ENCODE measurements at regions not wholly inside any gene's neighbourhood (a gene's known extent, or its start where the extent isn't known, plus 50 kb on each side); places are given as distances from the start of the nearest gene placed in this dataset.

DNA sequence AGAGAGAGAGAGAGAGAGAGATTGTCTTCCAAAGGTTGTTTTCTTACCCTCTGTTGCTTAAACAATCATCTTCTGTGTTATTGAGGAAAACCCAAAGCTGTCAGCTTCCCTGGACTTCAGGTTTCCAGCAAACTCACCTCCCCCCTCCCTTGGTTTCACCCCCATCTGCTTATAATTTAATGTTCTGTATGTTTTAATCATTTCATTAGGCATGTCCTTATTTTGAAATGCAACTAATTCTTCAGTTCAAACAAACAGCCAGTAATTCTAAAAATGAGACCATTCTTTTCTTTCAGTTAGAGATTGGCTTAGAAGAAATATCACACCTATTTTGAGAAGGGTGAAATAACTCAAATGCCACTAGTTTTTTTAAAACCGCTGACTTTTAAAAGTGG lies 102.9 kb downstream of the FAM204A start:
- no peaks in the 10 kb centered on the region for H3K9me3 ChIP-seq
- no peaks in the 10 kb centered on the region for H3K4me1 ChIP-seq
- ChIA-PET POLR2A (no interaction called here), CTCF (no interaction called here)
- DNase-seq (ENCODE audit: low read depth in 1 of 2, low spot score in 1 of 2) (no peak), FAIRE-seq (no peak), ATAC-seq (no peak)
- H3K4me2 ChIP-seq: no peak overlapping the region
- TF ChIP-seq MYC (IDR thresholded peaks at IDR 0.05; ENCODE audit: borderline replicate concordance, low read length): no peak
- no peak for TF ChIP-seq HOXB5 (CRISPR knock-in tag; IDR thresholded peaks at IDR 0.05)
- TF ChIP-seq POLR2A (IDR thresholded peaks at IDR 0.05; ENCODE audit: low read length): no peak
- TF ChIP-seq, protein P1, sequence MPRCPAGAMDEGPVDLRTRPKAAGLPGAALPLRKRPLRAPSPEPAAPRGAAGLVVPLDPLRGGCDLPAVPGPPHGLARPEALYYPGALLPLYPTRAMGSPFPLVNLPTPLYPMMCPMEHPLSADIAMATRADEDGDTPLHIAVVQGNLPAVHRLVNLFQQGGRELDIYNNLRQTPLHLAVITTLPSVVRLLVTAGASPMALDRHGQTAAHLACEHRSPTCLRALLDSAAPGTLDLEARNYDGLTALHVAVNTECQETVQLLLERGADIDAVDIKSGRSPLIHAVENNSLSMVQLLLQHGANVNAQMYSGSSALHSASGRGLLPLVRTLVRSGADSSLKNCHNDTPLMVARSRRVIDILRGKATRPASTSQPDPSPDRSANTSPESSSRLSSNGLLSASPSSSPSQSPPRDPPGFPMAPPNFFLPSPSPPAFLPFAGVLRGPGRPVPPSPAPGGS (IDR thresholded peaks at IDR 0.05): no peak
- TF ChIP-seq RFX5 (IDR thresholded peaks at IDR 0.05): no peak
- no peak for TF ChIP-seq NR3C1 (IDR thresholded peaks at IDR 0.05)
- TF ChIP-seq CHD4 (IDR thresholded peaks at IDR 0.05; ENCODE audit: borderline replicate concordance): no peak
- TF ChIP-seq CBX2 (IDR thresholded peaks at IDR 0.05; ENCODE audit: borderline replicate concordance, low read depth): no peak
- no peak for TF ChIP-seq BHLHE40 (IDR thresholded peaks at IDR 0.05; ENCODE audit: low read depth, low read length)
- no peak for TF ChIP-seq FOSB (CRISPR knock-in tag; IDR thresholded peaks at IDR 0.05)
- no peak for TF ChIP-seq SREBF2 (IDR thresholded peaks at IDR 0.05)
- TF ChIP-seq TP53 (CRISPR knock-in tag; IDR thresholded peaks at IDR 0.05): no peak
- no peak for TF ChIP-seq EHF (CRISPR knock-in tag; IDR thresholded peaks at IDR 0.05)
- no peak overlapping the region for H3K27ac ChIP-seq
- 27% methylated on average over 1 of the region's 1 CpG for WGBS (ENCODE audit: missing lambda C conversion rate)
- H3K4me3 ChIP-seq: no peak overlapping the region

DNA sequence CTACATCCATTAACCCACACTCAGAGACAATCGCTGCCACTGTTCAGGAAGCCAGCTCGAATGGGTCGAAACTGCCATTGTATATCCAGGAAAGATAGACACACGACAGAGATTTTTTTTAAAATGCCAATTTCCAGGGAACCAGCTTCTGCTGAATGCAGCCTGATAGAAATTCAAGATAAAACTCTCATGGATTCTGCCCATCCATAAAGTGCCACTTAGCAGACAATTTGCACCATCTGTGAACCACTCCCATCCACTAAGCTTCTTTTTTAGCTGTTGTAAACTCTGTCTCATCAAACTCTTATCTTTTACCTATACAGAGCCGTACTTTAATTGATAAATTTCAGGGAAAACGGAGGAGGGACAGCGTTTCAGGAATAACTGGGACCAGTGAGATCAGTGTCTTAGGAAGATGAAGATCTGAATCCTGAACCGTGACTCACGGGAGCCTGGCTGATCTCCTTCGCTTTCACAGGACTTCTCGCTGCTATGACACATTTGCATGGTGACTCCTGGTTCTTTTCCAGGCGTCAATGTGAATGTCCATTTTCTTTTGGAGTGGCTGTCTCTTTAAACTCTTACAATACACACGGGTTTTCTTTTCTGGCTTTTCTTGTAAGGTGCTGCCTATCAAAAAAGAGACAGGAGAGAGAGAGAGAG lies 103.4 kb downstream of the FAM204A start:
- no peak overlapping the region for H3K4me3 ChIP-seq
- H3K27ac ChIP-seq: no peak overlapping the region
- FAIRE-seq: peak; percentile 23
- H3K4me2 ChIP-seq: no peak overlapping the region
- CTCF ChIA-PET: interaction anchor here (0.9 to 1.2 kb wide), 2 partner anchors 12 to 743 kb away, joined by 4 to 5 read pairs; no protein-coding TSS in a partner anchor
- DNase-seq (ENCODE audit: low read depth in 1 of 2, low spot score in 1 of 2): peak in 1 of 2 experiments; percentile 10
- TF ChIP-seq PHF8 (IDR thresholded peaks at IDR 0.05; ENCODE audit: borderline replicate concordance, low read depth): no peak
- no peak for TF ChIP-seq RAD21 (conservative IDR thresholded peaks at IDR 0.05 in 1 of 2, IDR thresholded peaks at IDR 0.05 in 1 of 2)
- TF ChIP-seq ESRRA (IDR thresholded peaks at IDR 0.05; ENCODE audit: borderline replicate concordance, low read length): no peak
- H3K9me3 ChIP-seq: no peaks in the 10 kb centered on the region
- POLR2A ChIA-PET: no interaction called here
- no peaks in the 10 kb centered on the region for H3K4me1 ChIP-seq
- 18% methylated on average over 13 of the region's 13 CpGs for WGBS (ENCODE audit: missing lambda C conversion rate)
- 0 out of 6 replicates have a peak, but pooled peaks have one; percentile 27 to 60 for ATAC-seq

DNA sequence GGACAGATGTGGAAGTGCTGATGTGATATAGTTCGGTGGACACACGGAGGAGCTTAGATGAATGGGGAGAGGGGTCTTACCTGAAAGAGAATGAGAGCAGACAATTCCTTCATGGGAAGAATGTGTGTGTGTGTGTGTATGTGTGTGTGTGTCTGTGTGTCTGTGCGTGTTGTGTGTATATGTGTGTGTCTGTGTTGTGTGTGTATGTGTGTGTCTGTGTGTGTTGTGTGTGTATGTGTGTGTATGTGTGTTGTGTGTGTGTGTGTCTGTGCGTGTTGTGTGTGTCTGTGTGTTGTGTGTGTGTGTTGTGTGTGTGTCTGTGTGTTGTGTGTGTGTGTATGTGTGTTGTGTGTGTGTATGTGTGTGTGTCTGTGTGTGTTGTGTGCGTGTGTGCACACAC lies 104.2 kb downstream of the FAM204A start:
- no peak overlapping the region for H3K4me2 ChIP-seq
- FAIRE-seq (no peak), ATAC-seq (no peak), DNase-seq (ENCODE audit: low read depth in 1 of 2, low spot score in 1 of 2) (no peak)
- H3K4me1 ChIP-seq: no peaks in the 10 kb centered on the region
- CTCF ChIA-PET: interaction anchor here (0.9 to 1.4 kb wide), 5 partner anchors 11 to 1021 kb away, joined by 3 to 5 read pairs (median 4); no protein-coding TSS in a partner anchor
- no peak overlapping the region for H3K27ac ChIP-seq
- TF ChIP-seq, protein P2, sequence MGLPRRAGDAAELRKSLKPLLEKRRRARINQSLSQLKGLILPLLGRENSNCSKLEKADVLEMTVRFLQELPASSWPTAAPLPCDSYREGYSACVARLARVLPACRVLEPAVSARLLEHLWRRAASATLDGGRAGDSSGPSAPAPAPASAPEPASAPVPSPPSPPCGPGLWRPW (IDR thresholded peaks at IDR 0.05): no peak
- TF ChIP-seq FOSB (CRISPR knock-in tag; IDR thresholded peaks at IDR 0.05): no peak
- no peak for TF ChIP-seq CBX2 (IDR thresholded peaks at IDR 0.05; ENCODE audit: borderline replicate concordance, low read depth)
- no peak for TF ChIP-seq JUNB (IDR thresholded peaks at IDR 0.05)
- TF ChIP-seq, protein P3, sequence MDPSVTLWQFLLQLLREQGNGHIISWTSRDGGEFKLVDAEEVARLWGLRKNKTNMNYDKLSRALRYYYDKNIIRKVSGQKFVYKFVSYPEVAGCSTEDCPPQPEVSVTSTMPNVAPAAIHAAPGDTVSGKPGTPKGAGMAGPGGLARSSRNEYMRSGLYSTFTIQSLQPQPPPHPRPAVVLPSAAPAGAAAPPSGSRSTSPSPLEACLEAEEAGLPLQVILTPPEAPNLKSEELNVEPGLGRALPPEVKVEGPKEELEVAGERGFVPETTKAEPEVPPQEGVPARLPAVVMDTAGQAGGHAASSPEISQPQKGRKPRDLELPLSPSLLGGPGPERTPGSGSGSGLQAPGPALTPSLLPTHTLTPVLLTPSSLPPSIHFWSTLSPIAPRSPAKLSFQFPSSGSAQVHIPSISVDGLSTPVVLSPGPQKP (IDR thresholded peaks at IDR 0.05; ENCODE audit: low read depth, low read length): no peak
- TF ChIP-seq RAD21 (conservative IDR thresholded peaks at IDR 0.05 in 1 of 2, IDR thresholded peaks at IDR 0.05 in 1 of 2): no peak
- TF ChIP-seq, protein P1 (IDR thresholded peaks at IDR 0.05): no peak
- no peak for TF ChIP-seq CHD2 (IDR thresholded peaks at IDR 0.05; ENCODE audit: low read length, partially characterized antibody)
- no peak for TF ChIP-seq KDM1A (IDR thresholded peaks at IDR 0.05; ENCODE audit: low read depth)
- TF ChIP-seq, protein P4, sequence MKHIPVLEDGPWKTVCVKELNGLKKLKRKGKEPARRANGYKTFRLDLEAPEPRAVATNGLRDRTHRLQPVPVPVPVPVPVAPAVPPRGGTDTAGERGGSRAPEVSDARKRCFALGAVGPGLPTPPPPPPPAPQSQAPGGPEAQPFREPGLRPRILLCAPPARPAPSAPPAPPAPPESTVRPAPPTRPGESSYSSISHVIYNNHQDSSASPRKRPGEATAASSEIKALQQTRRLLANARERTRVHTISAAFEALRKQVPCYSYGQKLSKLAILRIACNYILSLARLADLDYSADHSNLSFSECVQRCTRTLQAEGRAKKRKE (CRISPR knock-in tag; IDR thresholded peaks at IDR 0.05; ENCODE audit: low read depth): no peak
- TF ChIP-seq, protein P5, sequence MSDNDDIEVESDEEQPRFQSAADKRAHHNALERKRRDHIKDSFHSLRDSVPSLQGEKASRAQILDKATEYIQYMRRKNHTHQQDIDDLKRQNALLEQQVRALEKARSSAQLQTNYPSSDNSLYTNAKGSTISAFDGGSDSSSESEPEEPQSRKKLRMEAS (IDR thresholded peaks at IDR 0.05): no peak
- TF ChIP-seq HOXB5 (CRISPR knock-in tag; IDR thresholded peaks at IDR 0.05): no peak
- TF ChIP-seq, protein P6, sequence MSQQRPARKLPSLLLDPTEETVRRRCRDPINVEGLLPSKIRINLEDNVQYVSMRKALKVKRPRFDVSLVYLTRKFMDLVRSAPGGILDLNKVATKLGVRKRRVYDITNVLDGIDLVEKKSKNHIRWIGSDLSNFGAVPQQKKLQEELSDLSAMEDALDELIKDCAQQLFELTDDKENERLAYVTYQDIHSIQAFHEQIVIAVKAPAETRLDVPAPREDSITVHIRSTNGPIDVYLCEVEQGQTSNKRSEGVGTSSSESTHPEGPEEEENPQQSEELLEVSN (IDR thresholded peaks at IDR 0.05; ENCODE audit: borderline replicate concordance, low read depth): no peak
- TF ChIP-seq HOXB13 (CRISPR knock-in tag; IDR thresholded peaks at IDR 0.05; ENCODE audit: low read depth): no peak
- no peak for TF ChIP-seq PHF8 (IDR thresholded peaks at IDR 0.05; ENCODE audit: borderline replicate concordance, low read depth)
- no peak for TF ChIP-seq MAFK (IDR thresholded peaks at IDR 0.05; ENCODE audit: partially characterized antibody)
- TF ChIP-seq RARB (CRISPR knock-in tag; IDR thresholded peaks at IDR 0.05): no peak
- no peak for TF ChIP-seq MYC (IDR thresholded peaks at IDR 0.05; ENCODE audit: borderline replicate concordance, low read length)
- TF ChIP-seq TP53 (CRISPR knock-in tag; IDR thresholded peaks at IDR 0.05): no peak
- TF ChIP-seq SREBF2 (IDR thresholded peaks at IDR 0.05): no peak
- no peaks in the 10 kb centered on the region for H3K9me3 ChIP-seq
- 24% methylated on average over 5 of the region's 5 CpGs for WGBS (ENCODE audit: missing lambda C conversion rate)
- H3K4me3 ChIP-seq: no peak overlapping the region
- POLR2A ChIA-PET: no interaction called here
